ENCODE measurements at regions not wholly inside any gene's neighbourhood (a gene's known extent, or its start where the extent isn't known, plus 50 kb on each side); places are given as distances from the start of the nearest gene placed in this dataset.

- no peak for TF ChIP-seq EZH2 (IDR thresholded peaks at IDR 0.05; ENCODE audit: borderline replicate concordance, low read depth, low read length, poor library complexity, severe bottlenecking)
- TF ChIP-seq CTCF (conservative IDR thresholded peaks at IDR 0.05; ENCODE audit: low read depth, low read length): no peak
Observed at GRCh38 chr6:87923389-87924050, 124.1 kb upstream of the SPACA1 start.
